GM18498 (cell line): ENCODE measurements at regions not wholly inside any gene's neighbourhood (a gene's known extent, or its start where the extent isn't known, plus 50 kb on each side); places are given as distances from the start of the nearest gene placed in this dataset.
"Not testable (repeated sequence)": the region's sequence is repeated elsewhere in the genome, so short reads cannot be mapped to it uniquely, and the experiment has no call there.

Source experiments
- ATAC-seq: cut with Tn5 transposase; IDR thresholded peaks from one replicate; pipeline ENCODE4 v1.9.1; 2021; ENCODE audit warnings: mild to moderate bottlenecking, moderate library complexity; ENCODE audit not compliant: unreplicated experiment

GRCh38 chr7:79965946-79966345 is 168.7 kb upstream of the GNAI1 start:
- no peak for ATAC-seq

GRCh38 chr7:79964463-79964862 is 170.2 kb upstream of the GNAI1 start:
- ATAC-seq, result no peak

GRCh38 chr7:79953130-79953529 is 181.5 kb upstream of the GNAI1 start:
- ATAC-seq, result no peak

GRCh38 chr7:79952399-79952798 is 182.2 kb upstream of the GNAI1 start:
- ATAC-seq, result no peak

GRCh38 chr7:79951415-79951814 is 183.2 kb upstream of the GNAI1 start:
- ATAC-seq, result no peak

GRCh38 chr7:79949778-79950177 is 184.9 kb upstream of the GNAI1 start:
- no peak for ATAC-seq

- no peak for ATAC-seq
Measured at GRCh38 chr7:79936281-79936983, 198.2 kb upstream of the GNAI1 start.

GRCh38 chr7:79934727-79935126 is 199.9 kb upstream of the GNAI1 start:
- no peak for ATAC-seq

- ATAC-seq, result no peak
Measured at GRCh38 chr7:79933144-79933543, 201.5 kb upstream of the GNAI1 start.

- ATAC-seq, result no peak
Measured at GRCh38 chr7:79930604-79931003, 204.0 kb upstream of the GNAI1 start.

- ATAC-seq, result no peak
Measured at GRCh38 chr7:79927116-79927515, 207.5 kb upstream of the GNAI1 start.

GRCh38 chr7:79923953-79924352 is 210.7 kb upstream of the GNAI1 start:
- ATAC-seq, result no peak

- no peak for ATAC-seq
Measured at GRCh38 chr7:79922894-79923293, 211.7 kb upstream of the GNAI1 start.

GRCh38 chr7:79921976-79922375 is 212.7 kb upstream of the GNAI1 start:
- no peak for ATAC-seq

GRCh38 chr7:79918632-79919031 is 216.0 kb upstream of the GNAI1 start:
- ATAC-seq, result not testable (repeated sequence)

- not testable (repeated sequence) for ATAC-seq
Measured at GRCh38 chr7:79915346-79915745, 219.3 kb upstream of the GNAI1 start.

- ATAC-seq, result no peak
Measured at GRCh38 chr7:79912213-79912633, 222.4 kb upstream of the GNAI1 start.

GRCh38 chr7:79911420-79911819 is 223.2 kb upstream of the GNAI1 start:
- ATAC-seq, result no peak

GRCh38 chr7:79909176-79909575 is 225.5 kb upstream of the GNAI1 start:
- no peak for ATAC-seq

GRCh38 chr7:79897166-79897565 is 237.5 kb upstream of the GNAI1 start:
- ATAC-seq, result no peak

- no peak for ATAC-seq
Measured at GRCh38 chr7:79893991-79894390, 240.6 kb upstream of the GNAI1 start.

- no peak for ATAC-seq
Measured at GRCh38 chr7:79882922-79883321, 251.7 kb upstream of the GNAI1 start.

- ATAC-seq, result no peak
Measured at GRCh38 chr7:79880312-79880711, 254.3 kb upstream of the GNAI1 start.
